ENCODE measurements at regions not wholly inside any gene's neighbourhood (a gene's known extent, or its start where the extent isn't known, plus 50 kb on each side); places are given as distances from the start of the nearest gene placed in this dataset.

DNA sequence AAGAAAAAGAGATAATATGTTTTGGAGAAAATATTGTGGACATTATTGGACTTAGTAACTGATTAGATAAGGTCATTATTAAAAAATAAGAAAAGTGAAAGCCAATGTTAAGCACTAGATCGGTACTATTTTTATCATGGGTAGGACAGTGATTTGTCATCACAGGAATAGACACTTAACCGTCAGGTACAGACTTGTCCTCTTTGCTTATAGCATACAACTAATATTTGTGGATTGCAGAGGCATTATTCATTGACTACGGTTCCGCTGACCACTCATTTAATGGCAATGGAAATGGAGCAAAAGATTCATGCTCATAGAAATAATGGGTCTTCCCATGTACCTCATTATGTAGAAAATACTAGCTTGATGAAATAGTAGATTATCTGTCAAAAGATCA lies 596.3 kb upstream of the CA10 start:
- TF ChIP-seq CTCF (IDR thresholded peaks at IDR 0.05) = no peak
- TF ChIP-seq EP300 (IDR thresholded peaks at IDR 0.05) = no peak
- TF ChIP-seq NFE2L2 (conservative IDR thresholded peaks at IDR 0.05; ENCODE audit: low read length) = no peak
- TF ChIP-seq JUN (IDR thresholded peaks at IDR 0.05) = no peak
- no peak for TF ChIP-seq SMC3 (IDR thresholded peaks at IDR 0.05)
- TF ChIP-seq JUNB (IDR thresholded peaks at IDR 0.05) = no peak
- TF ChIP-seq, protein P1, sequence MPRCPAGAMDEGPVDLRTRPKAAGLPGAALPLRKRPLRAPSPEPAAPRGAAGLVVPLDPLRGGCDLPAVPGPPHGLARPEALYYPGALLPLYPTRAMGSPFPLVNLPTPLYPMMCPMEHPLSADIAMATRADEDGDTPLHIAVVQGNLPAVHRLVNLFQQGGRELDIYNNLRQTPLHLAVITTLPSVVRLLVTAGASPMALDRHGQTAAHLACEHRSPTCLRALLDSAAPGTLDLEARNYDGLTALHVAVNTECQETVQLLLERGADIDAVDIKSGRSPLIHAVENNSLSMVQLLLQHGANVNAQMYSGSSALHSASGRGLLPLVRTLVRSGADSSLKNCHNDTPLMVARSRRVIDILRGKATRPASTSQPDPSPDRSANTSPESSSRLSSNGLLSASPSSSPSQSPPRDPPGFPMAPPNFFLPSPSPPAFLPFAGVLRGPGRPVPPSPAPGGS (IDR thresholded peaks at IDR 0.05) = no peak
- TF ChIP-seq RAD21 (conservative IDR thresholded peaks at IDR 0.05 in 1 of 2, IDR thresholded peaks at IDR 0.05 in 1 of 2) = no peak
- no peak for TF ChIP-seq KDM1A (IDR thresholded peaks at IDR 0.05; ENCODE audit: low read depth)
- TF ChIP-seq RFX5 (IDR thresholded peaks at IDR 0.05) = no peak

All from A549 (cell line).